GM12801 (cell line): ENCODE measurements at regions not wholly inside any gene's neighbourhood (a gene's known extent, or its start where the extent isn't known, plus 50 kb on each side); places are given as distances from the start of the nearest gene placed in this dataset.

Experiments
- CTCF ChIP-seq: IDR thresholded peaks from one replicate; pipeline ENCODE4 v1.5.1; 2011; ENCODE audit warnings: control low read depth; ENCODE audit not compliant: insufficient read length; ENCODE audit errors: extremely low read depth

- no peak for TF ChIP-seq CTCF
Measured at GRCh38 chr1:80982831-80983230, 817.9 kb upstream of the ADGRL2 start.

- TF ChIP-seq CTCF = no peak
Measured at GRCh38 chr1:80973101-80973500, 827.6 kb upstream of the ADGRL2 start.

- no peak for TF ChIP-seq CTCF
Measured at GRCh38 chr1:80966266-80966665, 834.5 kb upstream of the ADGRL2 start.

GRCh38 chr1:80962564-80962963 is 838.2 kb upstream of the ADGRL2 start:
- TF ChIP-seq CTCF = no peak

DNA sequence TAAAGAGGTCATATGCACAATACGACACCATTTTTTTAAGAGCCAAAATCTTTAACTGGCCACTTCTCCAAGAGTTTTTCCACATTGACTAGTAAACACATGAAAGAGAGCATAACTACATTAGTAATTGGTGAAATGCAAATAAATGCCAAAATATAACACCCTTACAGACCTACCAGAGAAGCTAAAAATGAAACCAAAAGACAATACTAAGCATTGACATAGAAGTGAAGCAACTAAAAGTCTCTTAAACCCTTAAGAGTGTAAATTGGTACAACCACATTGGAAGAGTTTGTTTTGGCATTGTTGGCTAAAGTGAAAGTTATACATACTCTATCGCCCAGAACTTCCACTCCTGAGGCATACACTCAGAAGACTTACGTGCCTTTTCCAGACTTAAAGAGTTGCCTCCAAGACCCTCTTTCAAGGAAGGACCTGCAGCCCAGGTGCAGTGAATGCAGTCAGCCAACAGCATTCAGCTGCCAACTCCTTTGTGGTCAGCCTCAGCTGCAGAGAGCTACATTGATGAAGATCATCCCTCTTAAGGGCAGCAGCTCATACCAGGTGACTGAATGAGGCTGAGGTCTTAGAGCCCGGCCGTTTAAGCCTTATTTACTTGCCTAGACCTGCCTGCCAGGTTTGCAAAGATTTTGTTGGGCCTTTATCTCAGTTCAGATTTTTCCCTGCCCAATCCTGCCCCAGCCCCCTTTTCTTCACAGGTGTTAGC is 839.1 kb upstream of the ADGRL2 start:
- no peak for TF ChIP-seq CTCF

- no peak for TF ChIP-seq CTCF
Measured at GRCh38 chr1:80933346-80933745, 867.4 kb upstream of the ADGRL2 start.

DNA sequence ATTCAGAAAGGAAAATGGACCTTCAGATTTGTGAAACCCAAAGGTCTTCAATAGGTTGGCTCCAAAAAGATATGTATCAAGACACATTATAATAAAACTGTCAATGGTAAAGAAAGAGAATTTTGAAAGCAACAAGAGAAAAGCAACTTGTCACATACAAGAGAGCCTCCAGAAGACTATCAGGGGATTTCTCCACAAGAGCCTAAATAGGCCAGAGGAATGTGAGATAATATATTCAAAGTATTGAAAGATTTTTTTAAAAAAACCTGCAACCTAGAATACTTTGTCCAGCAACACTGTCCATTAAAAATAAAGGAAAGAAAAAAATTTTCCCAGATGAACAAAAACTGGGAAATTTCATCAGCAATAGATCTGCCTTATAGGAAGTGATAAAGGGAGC is 869.6 kb upstream of the ADGRL2 start:
- TF ChIP-seq CTCF = no peak
